Dermis microvascular lymphatic vessel endothelial cell (primary cell): ENCODE measurements at regions not wholly inside any gene's neighbourhood (a gene's known extent, or its start where the extent isn't known, plus 50 kb on each side); places are given as distances from the start of the nearest gene placed in this dataset.
"Not testable (repeated sequence)": the region's sequence is repeated elsewhere in the genome, so short reads cannot be mapped to it uniquely, and the experiment has no call there.

Source experiments
- DNase-seq, 2 donors: peaks; one replicate each; pipeline versions ENCODE4 v3.0.0 to v3.0.0-alpha.2; 2010; ENCODE audit warnings: low read depth in 2 of 2

- DNase-seq, result no peak
Observed at GRCh38 chr12:97616946-97617345, 154.3 kb downstream of the RMST start.

GRCh38 chr12:97628962-97629361, 166.4 kb downstream of the RMST start:
- no peak for DNase-seq

- DNase-seq, result no peak
Observed at GRCh38 chr12:97629382-97629781, 166.8 kb downstream of the RMST start.

GRCh38 chr12:97630356-97630755, 167.8 kb downstream of the RMST start:
- no peak for DNase-seq

- DNase-seq, result no peak
Observed at GRCh38 chr12:97630875-97631274, 168.3 kb downstream of the RMST start.

GRCh38 chr12:97637770-97638169, 175.2 kb downstream of the RMST start:
- no peak for DNase-seq

- DNase-seq, result no peak
Observed at GRCh38 chr12:97638739-97639138, 176.1 kb downstream of the RMST start.

- DNase-seq, result no peak
Observed at GRCh38 chr12:97639702-97640101, 177.1 kb downstream of the RMST start.

GRCh38 chr12:97640826-97641225, 178.2 kb downstream of the RMST start:
- no peak for DNase-seq

GRCh38 chr12:97642911-97643310, 180.3 kb downstream of the RMST start:
- no peak for DNase-seq

- DNase-seq, result no peak
Observed at GRCh38 chr12:97643924-97644323, 181.3 kb downstream of the RMST start.

- no peak for DNase-seq
Observed at GRCh38 chr12:97645726-97646125, 183.1 kb downstream of the RMST start.

- DNase-seq, result no peak
Observed at GRCh38 chr12:97647142-97647541, 184.5 kb downstream of the RMST start.

- no peak for DNase-seq
Observed at GRCh38 chr12:97650242-97650641, 187.6 kb downstream of the RMST start.

GRCh38 chr12:97656548-97656947, 193.9 kb downstream of the RMST start:
- not testable (repeated sequence) for DNase-seq

GRCh38 chr12:97659117-97659880, 196.7 kb downstream of the RMST start:
- no peak for DNase-seq

GRCh38 chr12:97666263-97666662, 203.7 kb downstream of the RMST start:
- DNase-seq, result no peak

GRCh38 chr12:97672870-97673269, 210.3 kb downstream of the RMST start:
- no peak for DNase-seq

- DNase-seq, result no peak
Observed at GRCh38 chr12:97680751-97681150, 218.1 kb downstream of the RMST start.

- no peak for DNase-seq
Observed at GRCh38 chr12:97681612-97682504, 219.3 kb downstream of the RMST start.

GRCh38 chr12:97685360-97685759, 222.8 kb downstream of the RMST start:
- DNase-seq, result no peak

GRCh38 chr12:97701901-97702300, 239.3 kb downstream of the RMST start:
- no peak for DNase-seq

- no peak for DNase-seq
Observed at GRCh38 chr12:97711392-97711791, 248.8 kb downstream of the RMST start.
